ENCODE measurements at regions not wholly inside any gene's neighbourhood (a gene's known extent, or its start where the extent isn't known, plus 50 kb on each side); places are given as distances from the start of the nearest gene placed in this dataset.
"Not testable (repeated sequence)": the region's sequence is repeated elsewhere in the genome, so short reads cannot be mapped to it uniquely, and the experiment has no call there.

GRCh38 chr7:80018941-80019808 is 115.5 kb upstream of the GNAI1 start:
- DNase-seq: peak; percentile 55

DNA sequence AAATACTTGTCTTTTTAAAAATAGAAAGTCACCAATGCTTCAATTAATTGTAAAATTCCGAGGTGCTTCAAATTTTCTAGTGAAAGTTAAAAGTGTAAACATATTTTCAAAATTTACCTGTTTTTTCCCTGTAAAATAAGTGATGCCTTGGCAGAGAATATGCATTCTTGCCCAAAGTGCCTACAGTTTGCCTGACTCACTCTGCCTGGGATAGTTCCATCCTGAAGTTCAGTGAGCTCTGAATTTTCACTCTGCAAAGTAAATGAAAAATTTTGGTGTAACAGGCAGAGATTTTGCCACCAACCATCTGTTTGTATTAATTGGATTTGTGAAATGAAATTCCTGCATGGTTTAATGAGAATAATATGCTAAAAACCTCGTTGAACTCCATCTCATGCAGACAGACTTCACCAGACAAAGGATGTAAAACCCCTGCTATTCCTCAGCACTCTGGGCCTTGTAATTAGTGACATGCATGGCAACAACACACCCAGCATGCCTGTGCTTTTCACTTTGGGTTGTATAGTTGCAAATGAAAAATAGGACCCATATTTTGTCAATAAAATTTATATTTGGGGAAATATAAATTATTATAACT is 117.4 kb upstream of the GNAI1 start:
- DNase-seq: no peak

DNA sequence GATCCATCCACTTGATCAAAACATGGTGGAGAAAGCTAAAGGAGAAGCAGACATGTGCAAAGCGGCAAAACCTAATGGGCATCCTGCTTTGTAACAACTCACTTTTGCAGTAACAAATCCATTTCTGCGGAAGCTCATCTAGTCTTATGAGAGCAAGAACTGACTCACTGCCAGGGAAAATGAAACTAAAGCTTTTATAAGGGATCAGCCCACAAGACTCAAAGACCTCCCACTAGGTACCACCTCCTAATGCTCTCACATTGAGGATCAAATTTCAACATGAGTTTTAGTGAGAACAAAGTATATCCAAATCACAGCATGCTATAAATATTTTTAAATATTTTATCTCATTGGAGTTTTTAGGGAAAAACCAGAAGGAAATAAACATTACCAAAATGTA is 120.1 kb upstream of the GNAI1 start:
- no peak for DNase-seq

- DNase-seq: no peak
Measured at GRCh38 chr7:80008039-80008438, 126.6 kb upstream of the GNAI1 start.

GRCh38 chr7:80002865-80003264 is 131.8 kb upstream of the GNAI1 start:
- DNase-seq: no peak

DNA sequence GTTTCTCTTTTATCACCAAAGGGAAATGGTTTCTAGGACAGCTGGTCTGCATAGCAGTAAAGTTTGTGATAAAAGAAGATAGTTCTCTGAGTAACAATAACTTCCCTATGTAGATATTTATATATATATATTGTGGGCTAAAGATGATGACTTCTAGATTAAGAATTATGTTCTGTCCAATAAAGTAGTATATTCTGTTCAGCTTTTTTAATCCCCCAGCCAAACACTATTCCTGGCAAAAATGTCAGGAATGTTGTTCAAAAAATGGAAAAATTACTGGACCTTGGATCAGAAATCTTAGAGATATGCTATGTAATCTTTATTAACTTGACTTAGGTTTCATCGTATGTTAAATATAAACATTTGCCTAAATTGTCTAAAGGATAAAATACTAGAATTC is 136.3 kb upstream of the GNAI1 start:
- DNase-seq: no peak

DNA sequence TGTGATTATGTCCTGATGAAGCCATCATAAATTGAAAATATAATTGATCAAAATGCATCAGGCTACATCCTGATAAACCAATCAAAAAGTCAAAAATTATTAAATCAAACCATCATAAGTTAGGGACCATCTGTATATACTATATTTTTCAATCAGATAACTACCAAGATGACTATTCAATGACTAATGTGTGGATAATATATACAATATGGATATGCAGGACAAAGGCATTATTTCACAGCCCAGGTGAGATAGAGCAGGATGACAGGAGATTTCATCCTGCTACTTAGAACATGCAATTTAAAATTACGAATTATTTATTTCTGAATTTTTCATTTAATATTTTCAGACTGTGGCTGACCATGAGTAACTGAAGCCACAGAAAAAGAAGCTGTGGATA is 137.3 kb upstream of the GNAI1 start:
- no peak for DNase-seq

- DNase-seq: not testable (repeated sequence)
Measured at GRCh38 chr7:79995741-79996140, 138.9 kb upstream of the GNAI1 start.

GRCh38 chr7:79988653-79989052 is 146.0 kb upstream of the GNAI1 start:
- DNase-seq: no peak

- DNase-seq: no peak
Measured at GRCh38 chr7:79984210-79984609, 150.4 kb upstream of the GNAI1 start.

GRCh38 chr7:79982141-79982770 is 152.4 kb upstream of the GNAI1 start:
- DNase-seq: no peak

DNA sequence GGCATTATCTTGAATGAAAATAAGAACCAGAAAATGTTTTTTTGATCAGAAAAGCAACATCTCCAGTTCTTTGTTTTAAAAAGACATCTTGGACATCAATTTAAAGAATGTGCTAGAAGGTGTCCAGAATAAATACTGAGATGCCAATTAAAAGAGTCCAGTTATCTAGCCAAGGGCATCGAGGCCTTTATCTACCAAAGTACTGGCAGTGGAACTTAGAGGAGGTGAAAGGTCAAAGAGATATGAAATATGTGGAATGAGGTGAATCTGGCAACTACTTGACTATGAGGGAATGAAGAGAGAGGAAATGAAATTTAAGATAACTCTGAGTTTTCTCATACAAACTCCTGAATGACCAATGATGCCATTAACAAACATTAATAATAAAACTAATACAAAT is 154.3 kb upstream of the GNAI1 start:
- DNase-seq: no peak

GRCh38 chr7:79979437-79979836 is 155.2 kb upstream of the GNAI1 start:
- no peak for DNase-seq

DNA sequence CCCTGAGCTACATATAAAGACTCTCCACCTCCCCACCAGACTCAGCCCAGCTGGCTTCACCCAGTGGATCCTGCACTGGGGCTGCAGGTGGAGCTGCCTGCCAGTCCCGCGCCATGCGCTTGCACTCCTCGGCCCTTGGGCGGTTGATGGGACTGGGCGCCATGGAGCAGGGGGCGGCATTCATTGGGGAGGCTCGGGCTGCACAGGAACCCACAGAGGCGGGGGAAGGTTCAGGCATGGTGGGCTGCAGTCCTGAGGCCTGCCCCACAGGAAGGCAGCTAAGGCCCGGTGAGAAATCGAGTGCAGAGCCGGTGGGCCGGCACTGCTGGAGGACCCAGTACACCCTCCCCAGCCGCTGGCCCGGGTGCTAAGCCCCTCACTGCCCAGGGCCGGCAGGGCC is 157.2 kb upstream of the GNAI1 start:
- no peak for DNase-seq

- DNase-seq: not testable (repeated sequence)
Measured at GRCh38 chr7:79976711-79977020, 158.0 kb upstream of the GNAI1 start.

DNA sequence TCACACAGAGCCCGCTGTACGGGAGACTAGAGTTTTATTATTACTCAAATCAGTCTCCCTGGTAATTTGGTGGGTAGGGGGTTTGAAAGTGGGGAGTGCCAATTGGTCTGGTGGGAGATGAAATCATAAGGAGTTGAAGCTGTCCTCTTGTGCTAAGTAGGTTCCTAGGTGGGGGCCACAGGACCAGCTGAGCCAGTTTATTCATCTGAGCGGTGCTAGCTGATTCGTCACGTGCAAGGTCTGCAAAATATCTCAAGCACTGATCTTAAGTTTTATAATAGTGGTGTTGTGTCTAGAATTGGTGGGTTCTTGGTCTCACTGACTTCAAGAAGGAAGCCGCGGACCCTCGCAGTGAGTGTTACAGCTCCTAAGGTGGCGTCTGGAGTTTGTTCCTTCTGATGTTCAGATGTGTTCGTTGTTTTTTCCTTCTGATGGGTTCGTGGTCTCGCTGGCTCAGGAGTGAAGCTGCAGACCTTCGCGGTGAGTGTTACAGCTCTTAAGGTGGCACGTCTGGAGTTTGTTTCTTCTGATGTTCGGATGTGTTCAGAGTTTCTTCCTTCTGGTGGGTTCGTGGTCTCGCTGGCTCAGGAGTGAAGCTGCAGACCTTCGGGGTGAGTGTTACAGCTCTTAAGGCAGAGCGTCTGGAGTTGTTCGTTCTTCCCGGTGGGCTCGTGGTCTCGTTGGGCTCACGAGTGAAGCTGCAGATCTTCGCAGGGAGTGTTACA is 158.5 kb upstream of the GNAI1 start:
- DNase-seq: not testable (repeated sequence)

GRCh38 chr7:79973455-79973854 is 161.2 kb upstream of the GNAI1 start:
- no peak for DNase-seq

GRCh38 chr7:79971058-79971457 is 163.6 kb upstream of the GNAI1 start:
- DNase-seq: no peak

GRCh38 chr7:79968894-79969293 is 165.7 kb upstream of the GNAI1 start:
- no peak for DNase-seq

DNA sequence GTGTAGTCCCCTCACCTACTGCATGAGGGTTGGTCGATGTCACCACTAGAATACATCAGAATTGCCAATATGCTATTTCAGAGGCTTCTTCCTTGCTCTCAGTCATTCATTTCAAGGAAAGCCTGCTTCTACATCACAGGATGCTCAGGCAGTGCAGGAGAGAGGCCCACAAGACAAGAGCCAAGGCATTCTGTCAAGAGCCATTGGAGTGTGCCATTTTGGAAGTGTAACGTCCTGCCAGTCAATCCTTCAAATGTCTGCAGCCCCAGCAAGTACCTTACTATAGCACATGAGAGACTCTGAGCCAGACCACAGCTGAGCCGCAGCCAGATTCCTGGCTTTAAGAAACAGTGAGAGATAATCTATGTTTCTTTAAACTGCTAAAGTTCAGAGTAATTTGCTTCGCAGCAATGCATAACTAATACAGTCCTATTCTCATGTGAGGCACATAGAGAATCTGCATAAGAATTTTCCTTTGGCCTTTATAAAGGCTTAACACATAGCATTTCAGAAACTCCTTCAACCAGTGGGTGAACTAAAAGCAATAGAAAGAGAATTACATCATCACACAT is 166.5 kb upstream of the GNAI1 start:
- DNase-seq: no peak

DNA sequence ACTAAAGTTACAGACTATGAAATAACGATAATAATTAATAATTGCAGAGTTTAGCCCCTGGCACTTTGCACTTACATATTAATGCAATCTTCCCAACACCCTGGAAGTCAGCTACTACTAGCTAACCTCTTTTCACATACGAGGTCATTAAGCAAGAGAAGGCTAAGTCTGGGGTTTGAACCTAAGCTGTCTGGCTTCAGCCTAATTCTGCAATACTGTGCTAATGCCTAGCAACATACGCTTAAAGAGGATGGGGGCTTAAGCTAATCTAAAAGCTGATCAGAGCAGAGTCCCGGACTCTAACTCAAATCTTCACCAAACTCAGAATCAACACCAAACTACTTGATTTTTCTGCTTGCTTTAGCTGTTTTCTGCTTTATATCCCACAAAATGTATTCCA is 168.7 kb upstream of the GNAI1 start:
- no peak for DNase-seq

DNA sequence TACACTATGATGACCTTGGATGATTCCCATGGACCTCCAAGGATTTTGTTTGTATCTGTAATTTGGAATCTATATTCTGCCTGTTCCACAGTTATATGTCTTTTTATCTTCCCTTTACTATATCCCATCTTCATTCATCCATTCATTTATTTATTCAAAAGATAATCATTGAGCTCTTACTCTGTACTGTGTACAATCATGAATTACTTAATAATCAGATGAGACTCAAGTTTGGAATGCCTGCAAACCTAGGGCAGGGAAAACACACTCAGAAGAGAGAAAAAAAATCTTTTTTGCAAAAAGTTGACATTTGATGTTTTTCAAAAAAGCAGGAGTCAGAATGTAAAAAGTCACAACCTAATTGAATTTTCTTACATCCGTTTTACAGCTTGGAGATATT is 170.2 kb upstream of the GNAI1 start:
- DNase-seq: no peak

DNA sequence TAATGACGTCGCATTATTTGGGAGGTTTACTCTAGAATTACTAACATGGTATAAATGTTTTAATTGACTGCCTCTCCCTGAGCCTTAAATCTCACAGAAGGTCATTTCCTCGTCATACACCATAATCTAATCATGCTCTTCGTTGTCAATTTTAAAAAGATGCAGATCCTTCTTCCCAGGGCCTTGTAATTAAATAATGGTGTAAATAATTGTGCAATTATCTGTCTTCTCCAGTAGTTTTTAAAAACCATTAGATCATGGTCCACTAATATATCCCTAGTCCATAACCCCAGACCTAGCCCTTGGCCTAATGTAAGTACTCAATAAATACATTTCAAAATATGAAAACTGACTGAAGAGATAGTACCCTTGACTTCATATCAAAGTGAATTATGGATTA is 181.5 kb upstream of the GNAI1 start:
- no peak for DNase-seq
